Coronary artery (tissue), 2 donors: ENCODE measurements at regions not wholly inside any gene's neighbourhood (a gene's known extent, or its start where the extent isn't known, plus 50 kb on each side); places are given as distances from the start of the nearest gene placed in this dataset.

Source experiments
- DNase-seq: peaks from one replicate; pipeline ENCODE4 v3.0.0-alpha.2; 2017; ENCODE audit warnings: low spot score
- H3K27ac ChIP-seq, 2 donors: fragments of 200-600 bp; sonication (generic); one replicate each; pipeline ENCODE4 v1.5.1; 2016 to 2019
- H3K4me3 ChIP-seq: fragments of 200-600 bp; sonication (generic); 2 replicates; pipeline ENCODE4 v1.5.1; 2016; ENCODE audit warnings: mild to moderate bottlenecking, moderate library complexity
- CTCF ChIP-seq: fragments of 200-600 bp; sonication (generic); IDR thresholded peaks from one replicate; pipeline ENCODE4 v1.5.1; 2019; ENCODE audit warnings: antibody characterized with exemption

GRCh38 chrX:43238461-43238945, 417.6 kb upstream of the MAOA start:
- no peak for DNase-seq
- no peak for TF ChIP-seq CTCF
- Histone ChIP-seq H3K4me3 (no peak overlapping the region), H3K27ac (no peak overlapping the region)

GRCh38 chrX:43239356-43239755, 416.7 kb upstream of the MAOA start:
- no peak for DNase-seq
- no peak for TF ChIP-seq CTCF
- Histone ChIP-seq H3K4me3 (no peak overlapping the region), H3K27ac (no peak overlapping the region)

GRCh38 chrX:43255596-43255995, 400.5 kb upstream of the MAOA start:
- DNase-seq = no peak
- Histone ChIP-seq H3K27ac (no peak overlapping the region), H3K4me3 (no peak overlapping the region)
- TF ChIP-seq CTCF = no peak

GRCh38 chrX:43266487-43266886, 389.6 kb upstream of the MAOA start:
- TF ChIP-seq CTCF = no peak
- no peak for DNase-seq
- Histone ChIP-seq H3K4me3 (no peak overlapping the region), H3K27ac (no peak overlapping the region)

- no peak for TF ChIP-seq CTCF
- Histone ChIP-seq H3K27ac (no peak overlapping the region), H3K4me3 (no peak overlapping the region)
- DNase-seq = no peak
These were observed 388.4 kb upstream of the MAOA start for GRCh38 chrX:43267652-43268051.

GRCh38 chrX:43269201-43269600, 386.9 kb upstream of the MAOA start:
- no peak overlapping the region for H3K27ac ChIP-seq
- TF ChIP-seq CTCF = no peak
- no peak overlapping the region for H3K4me3 ChIP-seq
- DNase-seq = no peak

GRCh38 chrX:43277879-43278278, 378.2 kb upstream of the MAOA start:
- no peak overlapping the region for H3K27ac ChIP-seq
- no peak for DNase-seq
- H3K4me3 ChIP-seq = no peak overlapping the region
- no peak for TF ChIP-seq CTCF
